Stimulated activated CD4-positive, alpha-beta T cell treated with anti-CD3 and anti-CD28 coated beads, Interleukin-12 subunit alpha, Interleukin-12 subunit beta, amount 100 ng/mL, for 4 hours (primary cell): ENCODE measurements at regions not wholly inside any gene's neighbourhood (a gene's known extent, or its start where the extent isn't known, plus 50 kb on each side); places are given as distances from the start of the nearest gene placed in this dataset.

Source experiments
- DNase-seq: peaks from one replicate; pipeline ENCODE4 v3.0.0-alpha.2; 2020

DNA sequence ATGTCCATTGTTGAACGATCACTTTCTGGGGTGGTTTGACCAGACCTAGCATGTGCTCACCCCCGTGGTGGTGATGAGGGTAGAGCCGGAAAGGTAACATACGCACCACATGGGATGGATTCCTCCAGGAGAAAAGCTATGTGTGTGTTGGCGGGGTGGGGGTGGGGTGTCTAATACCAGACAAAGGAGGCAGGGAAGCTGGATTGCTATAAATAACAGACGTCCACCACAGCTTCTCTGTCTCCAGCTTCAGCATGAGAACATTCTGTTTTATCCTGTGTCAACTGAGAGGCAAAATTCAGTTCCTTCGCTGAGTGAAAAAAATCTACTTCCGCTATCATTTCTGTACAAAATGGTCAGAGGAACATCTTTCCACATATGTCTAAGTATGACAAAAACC lies 151.0 kb downstream of the PCSK1 start:
- DNase-seq: no peak

DNA sequence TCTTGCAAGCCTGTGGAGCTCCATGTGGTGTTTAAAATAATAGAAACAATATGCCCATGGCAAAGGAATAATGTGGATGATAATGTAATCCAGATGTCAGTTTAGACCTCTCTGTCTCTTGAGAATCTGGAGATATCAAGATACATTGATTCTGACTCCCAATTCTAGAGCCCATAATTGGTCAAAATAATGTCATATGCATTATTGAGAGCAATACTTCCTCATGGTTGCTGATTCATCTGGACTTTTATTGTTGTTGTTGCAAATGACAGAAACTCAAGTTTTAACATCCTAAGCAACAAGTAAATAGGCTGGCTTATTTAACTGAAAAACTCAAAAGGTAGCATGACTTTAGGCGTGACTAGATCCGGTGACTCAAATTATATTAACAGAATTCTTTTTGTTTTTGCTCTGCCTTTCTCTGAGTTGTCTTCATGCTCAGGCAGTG lies 152.1 kb downstream of the PCSK1 start:
- DNase-seq: no peak

GRCh38 chr5:96279801-96280542 lies 153.1 kb downstream of the PCSK1 start:
- DNase-seq: no peak

- no peak for DNase-seq
These were observed 154.1 kb downstream of the PCSK1 start for GRCh38 chr5:96278981-96279380.

DNA sequence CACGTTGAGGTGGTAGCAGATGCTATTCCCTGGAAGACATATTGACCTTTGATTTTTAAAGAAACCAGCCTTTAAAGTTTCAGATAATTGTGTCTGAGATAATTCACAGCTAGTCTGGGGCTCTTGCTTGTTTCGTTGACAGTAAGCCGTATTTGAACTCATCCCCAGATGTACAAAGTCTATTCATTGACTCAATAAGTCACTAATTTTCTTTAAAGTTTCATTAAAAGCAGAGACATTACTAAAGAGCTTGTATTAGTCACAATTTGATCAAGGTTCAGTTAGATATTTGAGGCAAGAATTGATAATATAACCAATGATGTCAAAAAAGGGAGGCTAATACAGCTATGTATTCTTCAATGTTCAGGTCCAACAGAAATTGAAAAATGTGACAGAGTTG lies 158.0 kb downstream of the PCSK1 start:
- DNase-seq: no peak

DNA sequence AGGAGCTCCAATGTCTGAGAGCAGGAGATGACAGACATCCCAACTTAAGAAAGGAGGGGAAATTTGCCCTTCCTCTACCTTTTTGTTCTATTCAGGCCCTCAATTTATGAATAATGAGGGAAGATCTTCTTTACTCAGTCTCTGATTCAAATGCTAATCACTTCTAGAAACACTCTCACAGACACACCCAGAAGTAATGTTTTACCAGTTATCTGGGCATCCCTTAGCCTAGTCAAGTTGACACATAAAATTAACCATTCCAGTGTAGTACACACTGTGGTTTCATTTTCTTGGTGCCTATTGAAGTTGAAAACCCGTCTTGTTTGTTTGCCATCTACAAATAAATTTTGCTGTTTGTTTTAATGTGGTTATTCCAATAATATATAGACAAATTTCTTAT lies 167.6 kb downstream of the PCSK1 start:
- no peak for DNase-seq

GRCh38 chr5:96264047-96264446 lies 169.0 kb downstream of the PCSK1 start:
- DNase-seq: no peak

- DNase-seq: no peak
These were observed 170.9 kb downstream of the PCSK1 start for GRCh38 chr5:96262105-96262504.

GRCh38 chr5:96260009-96260408 lies 173.0 kb downstream of the PCSK1 start:
- DNase-seq: no peak

DNA sequence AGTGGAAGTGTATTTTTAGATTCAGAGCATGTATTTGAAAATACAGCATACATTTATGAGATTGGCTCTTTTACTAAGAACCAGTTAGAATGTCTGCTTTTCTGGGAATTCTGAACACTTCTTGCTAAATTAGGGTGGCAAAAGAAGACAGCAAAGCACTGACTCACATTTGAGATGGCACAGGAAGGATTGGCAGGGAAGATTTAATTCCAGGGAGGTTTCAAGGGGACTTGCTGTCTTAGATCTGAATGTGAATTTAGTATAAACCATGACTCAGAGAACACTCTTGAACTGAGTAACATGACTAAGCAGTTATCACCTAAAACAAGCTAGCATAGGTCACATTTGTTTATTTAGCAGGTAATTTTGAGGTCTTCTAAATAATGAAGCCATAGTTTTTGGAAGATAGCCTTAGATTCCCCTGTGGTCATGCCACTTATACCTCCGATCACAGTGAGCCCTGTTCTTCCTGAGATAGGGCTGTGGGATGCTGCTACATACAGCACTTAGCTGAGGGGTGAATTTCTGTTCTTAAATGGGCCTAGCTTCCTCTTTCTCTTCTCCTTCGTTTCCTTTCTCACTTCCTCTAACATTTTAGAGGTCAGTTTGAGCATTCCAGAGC lies 173.8 kb downstream of the PCSK1 start:
- DNase-seq: no peak

DNA sequence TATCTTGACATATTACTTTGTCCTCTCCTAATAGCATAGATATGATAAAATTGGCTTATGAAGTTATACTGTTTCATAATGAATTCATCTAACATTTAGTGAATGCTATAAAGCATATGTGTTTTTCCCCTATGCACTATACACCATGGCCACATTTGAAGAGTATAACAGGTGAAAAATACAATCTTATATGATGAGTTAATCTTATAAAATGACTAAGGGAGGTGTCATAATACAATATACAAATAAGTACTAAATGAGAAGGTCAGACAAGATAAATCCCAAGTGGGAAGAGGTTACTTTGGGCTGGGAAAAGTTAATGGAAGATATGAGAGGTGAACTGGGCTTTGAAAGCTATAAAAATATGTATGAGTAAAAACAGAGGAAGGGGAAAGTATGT lies 174.4 kb downstream of the PCSK1 start:
- DNase-seq: no peak

DNA sequence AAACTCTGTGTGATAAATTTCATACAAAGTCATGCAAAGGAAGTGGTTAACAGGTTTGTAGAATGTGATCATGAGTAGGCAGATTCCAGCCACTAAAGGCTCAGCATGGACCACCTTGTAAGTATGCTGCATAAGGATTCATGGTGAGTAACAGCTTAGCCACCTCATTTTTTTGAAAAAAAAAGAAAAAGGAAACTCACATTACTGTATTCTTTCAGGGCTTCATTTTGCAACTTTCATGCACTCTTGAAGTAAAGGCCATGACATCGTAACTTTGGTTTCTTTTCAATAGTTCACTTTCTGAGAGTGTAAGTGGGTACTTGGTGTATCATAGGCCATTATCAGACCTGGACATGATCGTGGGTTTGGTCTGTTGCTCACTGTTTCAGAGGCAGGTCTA lies 175.1 kb downstream of the PCSK1 start:
- no peak for DNase-seq

GRCh38 chr5:96256795-96257470 lies 176.1 kb downstream of the PCSK1 start:
- DNase-seq: no peak

- no peak for DNase-seq
These were observed 177.9 kb downstream of the PCSK1 start for GRCh38 chr5:96254980-96255691.

- DNase-seq: no peak
These were observed 179.9 kb downstream of the PCSK1 start for GRCh38 chr5:96253140-96253539.

- DNase-seq: no peak
These were observed 180.5 kb downstream of the PCSK1 start for GRCh38 chr5:96252596-96252995.

DNA sequence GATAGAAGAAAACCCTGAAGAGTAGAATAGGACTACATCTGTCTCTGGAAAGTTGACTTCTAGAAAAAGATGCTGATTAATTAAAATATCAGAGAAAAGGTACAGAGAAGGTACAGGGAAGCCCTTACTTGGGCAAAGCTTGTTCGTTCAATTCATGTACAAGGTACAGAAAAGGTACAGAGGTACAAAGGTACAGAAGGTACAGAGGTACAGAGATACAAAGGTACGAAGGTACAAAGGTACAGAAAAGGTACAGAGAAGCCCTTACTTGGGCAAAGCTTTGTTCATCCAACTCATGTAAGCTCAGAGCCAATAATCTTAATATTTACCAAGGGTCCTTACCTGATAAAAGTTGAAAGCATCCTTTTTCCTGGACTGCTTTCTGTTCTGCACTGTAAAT lies 182.3 kb downstream of the PCSK1 start:
- no peak for DNase-seq

GRCh38 chr5:96248131-96248530 lies 184.9 kb downstream of the PCSK1 start:
- DNase-seq: no peak

DNA sequence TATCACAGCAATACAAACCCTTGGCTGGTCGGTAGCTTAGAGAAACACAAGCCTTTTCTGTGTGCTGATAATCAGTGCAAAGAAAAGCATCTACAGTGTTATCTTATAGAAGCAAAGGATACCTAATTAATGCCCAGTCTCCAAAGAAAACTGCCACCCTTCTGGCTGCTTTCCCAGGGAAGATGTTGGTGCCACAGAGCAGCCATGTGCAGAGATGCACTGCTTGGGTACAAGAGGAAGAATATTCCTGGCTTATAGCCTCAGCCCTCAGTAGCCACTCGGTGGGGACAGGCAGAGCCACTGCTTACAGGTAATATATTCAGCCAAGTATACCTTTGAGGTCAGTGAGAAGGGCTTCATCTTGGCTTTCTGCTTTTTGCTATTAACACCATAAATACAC lies 185.3 kb downstream of the PCSK1 start:
- no peak for DNase-seq

- no peak for DNase-seq
These were observed 185.8 kb downstream of the PCSK1 start for GRCh38 chr5:96247097-96247701.

GRCh38 chr5:96245140-96246091 lies 187.6 kb downstream of the PCSK1 start:
- DNase-seq: no peak

DNA sequence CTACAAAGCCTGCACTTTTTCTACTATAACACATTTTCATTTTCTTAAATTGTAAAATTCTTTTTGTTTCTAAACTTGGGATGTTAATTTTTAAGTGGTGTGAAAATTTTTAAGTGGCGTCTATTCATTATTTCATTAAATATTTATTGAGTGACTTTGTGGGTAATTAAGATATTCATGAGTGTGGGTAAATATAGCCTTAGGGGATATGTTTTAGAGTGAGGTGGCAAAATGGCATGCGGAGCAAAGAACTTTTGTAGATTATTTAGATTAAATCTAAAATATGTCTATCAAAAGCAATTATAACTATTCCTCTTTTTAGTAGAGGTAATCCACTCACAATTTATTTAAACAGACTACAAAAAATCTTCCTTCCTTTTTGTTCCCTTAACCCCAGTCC lies 188.4 kb downstream of the PCSK1 start:
- DNase-seq: no peak
